ENCODE measurements at regions not wholly inside any gene's neighbourhood (a gene's known extent, or its start where the extent isn't known, plus 50 kb on each side); places are given as distances from the start of the nearest gene placed in this dataset.
"Not testable (repeated sequence)": the region's sequence is repeated elsewhere in the genome, so short reads cannot be mapped to it uniquely, and the experiment has no call there.

GRCh38 chr10:90975096-90975495 is 54.2 kb upstream of the ANKRD1 start:
- DNase-seq, result no peak

GRCh38 chr10:90977162-90977854 is 56.4 kb upstream of the ANKRD1 start:
- no peak for DNase-seq

- DNase-seq, result no peak
Measured at GRCh38 chr10:90977855-90978486, 57.1 kb upstream of the ANKRD1 start.

GRCh38 chr10:90982406-90983008 is 61.6 kb upstream of the ANKRD1 start:
- DNase-seq, result no peak

GRCh38 chr10:90983914-90984549 is 63.1 kb upstream of the ANKRD1 start:
- no peak for DNase-seq

- no peak for DNase-seq
Measured at GRCh38 chr10:90984898-90985297, 64.0 kb upstream of the ANKRD1 start.

GRCh38 chr10:90985321-90985933 is 64.5 kb upstream of the ANKRD1 start:
- DNase-seq, result no peak

GRCh38 chr10:90986136-90986760 is 65.4 kb upstream of the ANKRD1 start:
- DNase-seq, result no peak

GRCh38 chr10:90986870-90987269 is 66.0 kb upstream of the ANKRD1 start:
- no peak for DNase-seq

- DNase-seq, result no peak
Measured at GRCh38 chr10:90987383-90987782, 66.5 kb upstream of the ANKRD1 start.

- no peak for DNase-seq
Measured at GRCh38 chr10:90988024-90988423, 67.1 kb upstream of the ANKRD1 start.

GRCh38 chr10:90988802-90989201 is 67.9 kb upstream of the ANKRD1 start:
- DNase-seq, result no peak

- DNase-seq, result no peak
Measured at GRCh38 chr10:90989378-90989777, 68.5 kb upstream of the ANKRD1 start.

- no peak for DNase-seq
Measured at GRCh38 chr10:90992462-90992861, 71.6 kb upstream of the ANKRD1 start.

GRCh38 chr10:90993340-90993739 is 72.5 kb upstream of the ANKRD1 start:
- DNase-seq, result no peak

- no peak for DNase-seq
Measured at GRCh38 chr10:90997670-90998069, 76.8 kb upstream of the ANKRD1 start.

GRCh38 chr10:90998733-90999511 is 78.0 kb upstream of the ANKRD1 start:
- DNase-seq, result no peak

- no peak for DNase-seq
Measured at GRCh38 chr10:90999512-91000172, 78.8 kb upstream of the ANKRD1 start.

GRCh38 chr10:91000470-91000869 is 79.6 kb upstream of the ANKRD1 start:
- no peak for DNase-seq

GRCh38 chr10:91000985-91001384 is 80.1 kb upstream of the ANKRD1 start:
- no peak for DNase-seq

- DNase-seq, result no peak
Measured at GRCh38 chr10:91002656-91003055, 81.8 kb upstream of the ANKRD1 start.

GRCh38 chr10:91003379-91003778 is 82.5 kb upstream of the ANKRD1 start:
- not testable (repeated sequence) for DNase-seq
